Ishikawa (cell line): ENCODE measurements at regions not wholly inside any gene's neighbourhood (a gene's known extent, or its start where the extent isn't known, plus 50 kb on each side); places are given as distances from the start of the nearest gene placed in this dataset.

Source experiments
- CEBPB ChIP-seq: IDR thresholded peaks from 2 replicates; pipeline ENCODE4 v1.6.1; 2012
- CREB1 ChIP-seq: IDR thresholded peaks from 2 replicates; pipeline ENCODE4 v1.6.1; 2012; ENCODE audit warnings: low read depth
- EGR1 ChIP-seq: IDR thresholded peaks from 2 replicates; pipeline ENCODE4 v1.6.1; 2012
- EP300 ChIP-seq: IDR thresholded peaks from 2 replicates; pipeline ENCODE4 v1.6.1; 2012; ENCODE audit warnings: borderline replicate concordance
- FOXM1 ChIP-seq: IDR thresholded peaks from 2 replicates; pipeline ENCODE4 v1.6.1; 2012; ENCODE audit warnings: low read depth, borderline replicate concordance
- NFIC ChIP-seq: IDR thresholded peaks from 2 replicates; pipeline ENCODE4 v1.6.1; 2012
- RAD21 ChIP-seq: IDR thresholded peaks from 2 replicates; pipeline ENCODE4 v1.6.1; 2012; ENCODE audit warnings: low read depth
- REST ChIP-seq: IDR thresholded peaks from 2 replicates; pipeline ENCODE4 v1.6.1; 2012; ENCODE audit warnings: low read depth, mild to moderate bottlenecking
- TAF1 ChIP-seq: IDR thresholded peaks from 2 replicates; pipeline ENCODE4 v1.6.1; 2012; ENCODE audit warnings: low read depth, mild to moderate bottlenecking
- TCF12 ChIP-seq: IDR thresholded peaks from 2 replicates; pipeline ENCODE4 v1.6.1; 2012; ENCODE audit warnings: low read depth
- TEAD4 ChIP-seq: IDR thresholded peaks from 2 replicates; pipeline ENCODE4 v1.6.1; 2012
- YY1 ChIP-seq: IDR thresholded peaks from 2 replicates; pipeline ENCODE4 v1.6.1; 2012; ENCODE audit warnings: low read depth
- ZBTB7A ChIP-seq: IDR thresholded peaks from 2 replicates; pipeline ENCODE4 v1.6.1; 2012; ENCODE audit warnings: low read depth
- TF ChIP-seq, protein P1 (sequence below): IDR thresholded peaks from 2 replicates; pipeline ENCODE4 v1.6.1; 2012
- TF ChIP-seq, protein P2 (sequence below): IDR thresholded peaks from 2 replicates; pipeline ENCODE4 v1.6.1; 2012

- TF ChIP-seq YY1 (no peak), CREB1 (no peak), RAD21 (no peak), REST (peak; percentile 55; the same call in 1 of the 2 replicates)
These were observed 65.7 kb downstream of the TMEM18 start for GRCh38 chr2:611519-611918.

DNA sequence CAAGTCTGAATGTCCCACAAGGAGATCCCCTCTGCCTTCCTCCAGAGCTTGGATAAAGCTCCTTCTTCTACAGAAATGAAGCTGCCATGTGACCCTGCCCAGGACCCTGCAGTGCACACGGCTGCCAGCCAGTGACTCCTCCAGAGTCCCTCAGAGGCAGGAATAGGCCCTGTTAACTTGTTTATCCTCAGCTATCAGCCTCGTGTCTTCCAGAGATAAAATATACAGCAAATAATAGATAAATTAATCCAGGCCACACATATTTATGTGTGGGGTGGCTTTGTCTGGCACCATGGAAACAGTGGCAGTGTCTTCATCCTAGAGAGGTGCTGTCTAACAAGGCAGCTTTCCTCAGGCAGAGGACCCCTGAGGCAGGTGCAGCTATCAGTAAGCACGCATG lies 66.7 kb downstream of the TMEM18 start:
- TF ChIP-seq, protein P1, sequence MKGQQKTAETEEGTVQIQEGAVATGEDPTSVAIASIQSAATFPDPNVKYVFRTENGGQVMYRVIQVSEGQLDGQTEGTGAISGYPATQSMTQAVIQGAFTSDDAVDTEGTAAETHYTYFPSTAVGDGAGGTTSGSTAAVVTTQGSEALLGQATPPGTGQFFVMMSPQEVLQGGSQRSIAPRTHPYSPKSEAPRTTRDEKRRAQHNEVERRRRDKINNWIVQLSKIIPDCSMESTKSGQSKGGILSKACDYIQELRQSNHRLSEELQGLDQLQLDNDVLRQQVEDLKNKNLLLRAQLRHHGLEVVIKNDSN, result no peak
- TF ChIP-seq TEAD4 (no peak), REST (no peak), EP300 (no peak), ZBTB7A (no peak), TCF12 (no peak), FOXM1 (no peak), CREB1 (no peak), YY1 (no peak), RAD21 (no peak), CEBPB (no peak), EGR1 (no peak), NFIC (no peak), TAF1 (no peak)
- TF ChIP-seq, protein P2, sequence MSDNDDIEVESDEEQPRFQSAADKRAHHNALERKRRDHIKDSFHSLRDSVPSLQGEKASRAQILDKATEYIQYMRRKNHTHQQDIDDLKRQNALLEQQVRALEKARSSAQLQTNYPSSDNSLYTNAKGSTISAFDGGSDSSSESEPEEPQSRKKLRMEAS, result no peak

GRCh38 chr2:609881-610280 lies 67.3 kb downstream of the TMEM18 start:
- TF ChIP-seq, protein P1, result no peak
- no peak for TF ChIP-seq FOXM1
- no peak for TF ChIP-seq YY1
- TF ChIP-seq TAF1, result no peak
- no peak for TF ChIP-seq ZBTB7A
- TF ChIP-seq TCF12, result no peak
- TF ChIP-seq REST, result no peak
- TF ChIP-seq, protein P2, result no peak
- TF ChIP-seq CEBPB, result no peak
- TF ChIP-seq CREB1, result no peak
- TF ChIP-seq TEAD4, result no peak
- no peak for TF ChIP-seq EP300

- TF ChIP-seq CREB1 (no peak), EGR1 (no peak), NFIC (no peak), CEBPB (no peak), RAD21 (no peak), REST (no peak), ZBTB7A (no peak), TCF12 (no peak), FOXM1 (no peak), TEAD4 (no peak)
- TF ChIP-seq, protein P2, result no peak
- TF ChIP-seq, protein P1, result no peak
These were observed 67.8 kb downstream of the TMEM18 start for GRCh38 chr2:609449-609848.
